ENCODE measurements at regions not wholly inside any gene's neighbourhood (a gene's known extent, or its start where the extent isn't known, plus 50 kb on each side); places are given as distances from the start of the nearest gene placed in this dataset.
"Not testable (repeated sequence)": the region's sequence is repeated elsewhere in the genome, so short reads cannot be mapped to it uniquely, and the experiment has no call there.

DNA sequence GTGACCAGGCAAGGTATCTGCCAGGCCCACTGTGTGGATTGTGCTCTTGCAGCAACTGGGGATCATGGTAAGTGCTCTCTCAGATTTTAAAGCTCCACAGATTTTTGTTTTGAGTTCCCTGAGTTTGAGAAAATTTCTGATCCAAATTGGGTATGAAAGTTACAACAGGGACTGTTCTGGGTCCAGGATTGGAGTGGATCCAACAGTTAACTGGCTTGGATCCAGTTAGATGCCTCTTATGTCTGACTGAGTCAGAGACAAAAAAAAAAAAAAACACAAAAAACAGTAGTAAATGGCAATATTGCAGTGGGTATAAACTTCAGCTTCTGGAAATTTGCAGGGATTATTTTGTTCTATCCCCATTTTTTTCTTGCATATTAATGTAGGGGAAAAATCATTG lies 598.8 kb downstream of the C12orf50 start:
- H3K9me3 ChIP-seq (ENCODE audit: control extremely low read depth in 1 of 5, control insufficient read depth in 4 of 5, insufficient read depth in 2 of 5, low read depth in 1 of 5, low read length in 4 of 5) = peaks cover 0 to 6% (median 0%) of the 10 kb centered on the region in 5 experiments
- ChIA-PET CTCF (no interaction called here), POLR2A (no interaction called here)
- H3K4me3 ChIP-seq (ENCODE audit: control insufficient read depth in 1 of 7, extremely low read depth in 1 of 7, insufficient read depth in 4 of 7, low read depth in 2 of 7, low read length in 6 of 7) = no peak overlapping the region
- H3K27ac ChIP-seq (ENCODE audit: insufficient read depth in 1 of 2, low read depth in 1 of 2, low read length in 2 of 2, poor library complexity in 1 of 2, severe bottlenecking in 2 of 2) = no peak overlapping the region
- no peak for DNase-seq
- H3K36me3 ChIP-seq (ENCODE audit: control insufficient read depth in 4 of 4, insufficient read depth in 4 of 4, low read length in 3 of 4) = no peaks in the 10 kb centered on the region
- no peaks in the 10 kb centered on the region for H3K27me3 ChIP-seq (replicated peaks in 2 of 5; ENCODE audit: control insufficient read depth in 4 of 5, insufficient read depth in 5 of 5, low read length in 4 of 5)
- no peaks in the 10 kb centered on the region for H3K4me1 ChIP-seq (ENCODE audit: control extremely low read depth in 1 of 4, control insufficient read depth in 4 of 4, insufficient read depth in 4 of 4, low read length in 3 of 4)

DNA sequence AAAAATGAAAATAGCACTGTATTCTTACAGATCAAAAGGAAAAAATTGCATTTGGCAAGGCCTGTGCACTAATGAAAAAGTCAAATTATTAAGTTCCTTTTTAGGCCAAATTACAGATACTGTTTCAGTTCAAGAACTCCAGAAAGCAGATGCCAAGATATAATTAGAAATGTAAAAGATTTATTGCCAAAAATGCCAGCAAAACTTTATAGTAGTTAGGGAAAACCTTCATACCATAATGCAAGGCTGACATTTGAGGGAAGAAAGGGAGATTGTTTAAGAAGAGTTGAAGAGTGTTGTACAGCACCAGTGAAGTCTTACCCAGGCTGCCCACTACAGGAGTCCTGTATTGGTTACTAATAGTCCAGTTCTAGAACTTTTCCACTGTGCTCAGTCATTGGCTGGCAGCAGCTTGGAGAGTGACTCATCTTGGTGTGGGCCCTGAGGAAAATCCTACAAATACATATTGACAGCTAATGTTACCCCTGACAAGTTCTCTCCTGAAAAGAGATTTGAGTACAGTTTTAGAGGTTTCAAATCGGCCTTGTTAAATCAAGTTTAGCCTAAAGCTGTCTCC lies 600.4 kb downstream of the C12orf50 start:
- H3K4me3 ChIP-seq (ENCODE audit: control insufficient read depth in 1 of 7, extremely low read depth in 1 of 7, insufficient read depth in 4 of 7, low read depth in 2 of 7, low read length in 6 of 7) = no peak overlapping the region
- CTCF ChIA-PET = no interaction called here
- no peak for DNase-seq
- no CpG with 5 or more reads among the region's 1 CpG for WGBS (ENCODE audit: insufficient coverage)
- H3K4me1 ChIP-seq (ENCODE audit: control extremely low read depth in 1 of 4, control insufficient read depth in 4 of 4, insufficient read depth in 4 of 4, low read length in 3 of 4) = no peaks in the 10 kb centered on the region
- no peaks in the 10 kb centered on the region for H3K27me3 ChIP-seq (replicated peaks in 2 of 5; ENCODE audit: control insufficient read depth in 4 of 5, insufficient read depth in 5 of 5, low read length in 4 of 5)
- POLR2A ChIA-PET = no interaction called here
- no peak overlapping the region for H3K27ac ChIP-seq (ENCODE audit: insufficient read depth in 1 of 2, low read depth in 1 of 2, low read length in 2 of 2, poor library complexity in 1 of 2, severe bottlenecking in 2 of 2)
- H3K36me3 ChIP-seq (ENCODE audit: control insufficient read depth in 4 of 4, insufficient read depth in 4 of 4, low read length in 3 of 4) = no peaks in the 10 kb centered on the region
- H3K9me3 ChIP-seq (ENCODE audit: control extremely low read depth in 1 of 5, control insufficient read depth in 4 of 5, insufficient read depth in 2 of 5, low read depth in 1 of 5, low read length in 4 of 5) = peaks cover 0 to 6% (median 2%) of the 10 kb centered on the region in 5 experiments

DNA sequence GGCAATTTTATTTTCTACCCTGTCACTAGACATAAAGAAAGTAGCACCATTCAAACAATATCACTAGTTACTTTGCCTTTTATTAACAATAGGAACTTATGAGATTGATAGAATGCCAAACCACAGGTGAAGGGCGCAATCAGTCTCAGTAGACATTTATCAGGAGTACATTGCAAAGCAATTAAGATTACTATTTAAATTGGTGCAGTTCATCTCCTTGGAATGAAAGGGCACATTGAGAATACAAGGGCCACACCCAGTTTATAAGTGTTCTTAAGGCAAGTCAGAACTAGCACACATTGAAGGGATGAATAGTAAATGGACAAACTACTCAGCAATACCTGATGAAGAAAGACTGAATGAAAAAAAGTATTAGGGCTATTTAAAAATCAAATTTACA lies 601.4 kb downstream of the C12orf50 start:
- no peak for DNase-seq
- no peaks in the 10 kb centered on the region for H3K4me1 ChIP-seq (ENCODE audit: control extremely low read depth in 1 of 4, control insufficient read depth in 4 of 4, insufficient read depth in 4 of 4, low read length in 3 of 4)
- no peaks in the 10 kb centered on the region for H3K27me3 ChIP-seq (replicated peaks in 2 of 5; ENCODE audit: control insufficient read depth in 4 of 5, insufficient read depth in 5 of 5, low read length in 4 of 5)
- peaks cover 0 to 6% (median 2%) of the 10 kb centered on the region in 5 experiments for H3K9me3 ChIP-seq (ENCODE audit: control extremely low read depth in 1 of 5, control insufficient read depth in 4 of 5, insufficient read depth in 2 of 5, low read depth in 1 of 5, low read length in 4 of 5)
- no CpG with 5 or more reads among the region's 1 CpG for WGBS (ENCODE audit: insufficient coverage)
- H3K27ac ChIP-seq (ENCODE audit: insufficient read depth in 1 of 2, low read depth in 1 of 2, low read length in 2 of 2, poor library complexity in 1 of 2, severe bottlenecking in 2 of 2) = no peak overlapping the region
- H3K4me3 ChIP-seq (ENCODE audit: control insufficient read depth in 1 of 7, extremely low read depth in 1 of 7, insufficient read depth in 4 of 7, low read depth in 2 of 7, low read length in 6 of 7) = no peak overlapping the region
- ChIA-PET POLR2A (no interaction called here), CTCF (no interaction called here)
- no peaks in the 10 kb centered on the region for H3K36me3 ChIP-seq (ENCODE audit: control insufficient read depth in 4 of 4, insufficient read depth in 4 of 4, low read length in 3 of 4)

GRCh38 chr12:87425942-87426554 lies 603.2 kb downstream of the C12orf50 start:
- no peaks in the 10 kb centered on the region for H3K4me1 ChIP-seq (ENCODE audit: control extremely low read depth in 1 of 4, control insufficient read depth in 4 of 4, insufficient read depth in 4 of 4, low read length in 3 of 4)
- ChIA-PET POLR2A (no interaction called here), CTCF (interaction anchor here (0.5 kb wide), 1 partner anchor 102 kb away, joined by 4 read pairs; no protein-coding TSS in a partner anchor)
- WGBS (ENCODE audit: insufficient coverage) = 75% methylated on average over 2 of the region's 2 CpGs
- DNase-seq = no peak
- H3K36me3 ChIP-seq (ENCODE audit: control insufficient read depth in 4 of 4, insufficient read depth in 4 of 4, low read length in 3 of 4) = no peaks in the 10 kb centered on the region
- H3K9me3 ChIP-seq (ENCODE audit: control extremely low read depth in 1 of 5, control insufficient read depth in 4 of 5, insufficient read depth in 2 of 5, low read depth in 1 of 5, low read length in 4 of 5) = peaks cover 0 to 6% (median 3%) of the 10 kb centered on the region in 5 experiments
- H3K27me3 ChIP-seq (replicated peaks in 2 of 5; ENCODE audit: control insufficient read depth in 4 of 5, insufficient read depth in 5 of 5, low read length in 4 of 5) = no peaks in the 10 kb centered on the region
- no peak overlapping the region for H3K27ac ChIP-seq (ENCODE audit: insufficient read depth in 1 of 2, low read depth in 1 of 2, low read length in 2 of 2, poor library complexity in 1 of 2, severe bottlenecking in 2 of 2)
- H3K4me3 ChIP-seq (ENCODE audit: control insufficient read depth in 1 of 7, extremely low read depth in 1 of 7, insufficient read depth in 4 of 7, low read depth in 2 of 7, low read length in 6 of 7) = no peak overlapping the region

- H3K4me3 ChIP-seq (ENCODE audit: control insufficient read depth in 1 of 7, extremely low read depth in 1 of 7, insufficient read depth in 4 of 7, low read depth in 2 of 7, low read length in 6 of 7); H3K4me1 ChIP-seq (ENCODE audit: control extremely low read depth in 1 of 4, control insufficient read depth in 4 of 4, insufficient read depth in 4 of 4, low read length in 3 of 4); H3K9me3 ChIP-seq (ENCODE audit: control extremely low read depth in 1 of 5, control insufficient read depth in 4 of 5, insufficient read depth in 2 of 5, low read depth in 1 of 5, low read length in 4 of 5); H3K27me3 ChIP-seq (replicated peaks in 2 of 5; ENCODE audit: control insufficient read depth in 4 of 5, insufficient read depth in 5 of 5, low read length in 4 of 5); DNase-seq; CTCF ChIA-PET; H3K27ac ChIP-seq (ENCODE audit: insufficient read depth in 1 of 2, low read depth in 1 of 2, low read length in 2 of 2, poor library complexity in 1 of 2, severe bottlenecking in 2 of 2); POLR2A ChIA-PET; H3K36me3 ChIP-seq (ENCODE audit: control insufficient read depth in 4 of 4, insufficient read depth in 4 of 4, low read length in 3 of 4): not testable (repeated sequence)
- 94% methylated on average over 2 of the region's 2 CpGs for WGBS (ENCODE audit: insufficient coverage)
Measured at GRCh38 chr12:87421233-87421632, 608.0 kb downstream of the C12orf50 start.

GRCh38 chr12:87413784-87414183 lies 615.4 kb downstream of the C12orf50 start:
- POLR2A ChIA-PET = no interaction called here
- no peak for DNase-seq
- no peaks in the 10 kb centered on the region for H3K4me1 ChIP-seq (ENCODE audit: control extremely low read depth in 1 of 4, control insufficient read depth in 4 of 4, insufficient read depth in 4 of 4, low read length in 3 of 4)
- no peak overlapping the region for H3K27ac ChIP-seq (ENCODE audit: insufficient read depth in 1 of 2, low read depth in 1 of 2, low read length in 2 of 2, poor library complexity in 1 of 2, severe bottlenecking in 2 of 2)
- no peak overlapping the region for H3K4me3 ChIP-seq (ENCODE audit: control insufficient read depth in 1 of 7, extremely low read depth in 1 of 7, insufficient read depth in 4 of 7, low read depth in 2 of 7, low read length in 6 of 7)
- CTCF ChIA-PET = no interaction called here
- H3K36me3 ChIP-seq (ENCODE audit: control insufficient read depth in 4 of 4, insufficient read depth in 4 of 4, low read length in 3 of 4) = no peaks in the 10 kb centered on the region
- no peaks in the 10 kb centered on the region for H3K9me3 ChIP-seq (ENCODE audit: control extremely low read depth in 1 of 5, control insufficient read depth in 4 of 5, insufficient read depth in 2 of 5, low read depth in 1 of 5, low read length in 4 of 5)
- WGBS (ENCODE audit: insufficient coverage) = no CpG with 5 or more reads among the region's 2 CpGs
- H3K27me3 ChIP-seq (replicated peaks in 2 of 5; ENCODE audit: control insufficient read depth in 4 of 5, insufficient read depth in 5 of 5, low read length in 4 of 5) = no peaks in the 10 kb centered on the region

DNA sequence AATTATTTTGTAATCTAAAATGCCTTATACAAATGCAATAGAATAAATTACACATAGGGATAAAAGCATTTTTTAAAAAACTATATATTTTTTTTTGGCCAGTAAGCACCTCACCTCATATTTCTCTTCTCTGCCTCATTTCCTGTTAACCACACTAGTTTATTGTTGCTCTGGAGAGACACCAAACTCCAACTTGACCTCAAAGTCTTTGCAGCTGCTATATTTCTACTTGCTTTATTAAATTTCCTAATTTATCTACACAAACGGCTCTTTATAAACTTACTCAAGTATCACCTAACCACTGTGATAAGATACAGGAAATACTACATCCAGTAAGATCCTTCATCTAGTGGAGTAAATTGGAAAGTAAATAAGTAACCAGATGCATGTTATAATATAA lies 622.3 kb downstream of the C12orf50 start:
- CTCF ChIA-PET = no interaction called here
- Histone ChIP-seq H3K4me3 (ENCODE audit: control insufficient read depth in 1 of 7, extremely low read depth in 1 of 7, insufficient read depth in 4 of 7, low read depth in 2 of 7, low read length in 6 of 7) (no peak overlapping the region), H3K27ac (ENCODE audit: insufficient read depth in 1 of 2, low read depth in 1 of 2, low read length in 2 of 2, poor library complexity in 1 of 2, severe bottlenecking in 2 of 2) (no peak overlapping the region), H3K4me1 (ENCODE audit: control extremely low read depth in 1 of 4, control insufficient read depth in 4 of 4, insufficient read depth in 4 of 4, low read length in 3 of 4) (no peaks in the 10 kb centered on the region), H3K36me3 (ENCODE audit: control insufficient read depth in 4 of 4, insufficient read depth in 4 of 4, low read length in 3 of 4) (no peaks in the 10 kb centered on the region), H3K27me3 (replicated peaks in 2 of 5; ENCODE audit: control insufficient read depth in 4 of 5, insufficient read depth in 5 of 5, low read length in 4 of 5) (no peaks in the 10 kb centered on the region), H3K9me3 (ENCODE audit: control extremely low read depth in 1 of 5, control insufficient read depth in 4 of 5, insufficient read depth in 2 of 5, low read depth in 1 of 5, low read length in 4 of 5) (no peaks in the 10 kb centered on the region)
- POLR2A ChIA-PET = no interaction called here
- WGBS (ENCODE audit: insufficient coverage) = no CpG with 5 or more reads among the region's 1 CpG
- DNase-seq = no peak

All from common myeloid progenitor, CD34-positive (primary cell).